ENCODE measurements at regions not wholly inside any gene's neighbourhood (a gene's known extent, or its start where the extent isn't known, plus 50 kb on each side); places are given as distances from the start of the nearest gene placed in this dataset.

GRCh38 chr7:40948239-40948638 lies 754.7 kb downstream of the INHBA start:
- no peak overlapping the region for H3K9ac ChIP-seq (ENCODE audit: low read depth, low read length, poor library complexity, severe bottlenecking)
- H3K4me3 ChIP-seq (ENCODE audit: low read length, poor library complexity, severe bottlenecking) = no peak overlapping the region
- no peaks in the 10 kb centered on the region for H4K20me1 ChIP-seq (ENCODE audit: insufficient read depth, low read length, poor library complexity, severe bottlenecking)
- no peaks in the 10 kb centered on the region for H3K9me2 ChIP-seq (replicated peaks; ENCODE audit: low read depth, low read length)
- H3K4me2 ChIP-seq (ENCODE audit: low read depth, low read length, poor library complexity, severe bottlenecking) = no peak overlapping the region
- H3K36me3 ChIP-seq (ENCODE audit: insufficient read depth, low read length) = no peaks in the 10 kb centered on the region
- H3K27me3 ChIP-seq (ENCODE audit: insufficient read depth, low read length, poor library complexity, severe bottlenecking) = no peaks in the 10 kb centered on the region
- H2AFZ ChIP-seq (ENCODE audit: low read length) = no peak overlapping the region
- H3K4me1 ChIP-seq (ENCODE audit: insufficient read depth, low read length, poor library complexity, severe bottlenecking) = no peaks in the 10 kb centered on the region
- peaks cover 3% of the 10 kb centered on the region; the same call in 1 of the 2 replicates for H3K9me3 ChIP-seq (ENCODE audit: insufficient read depth, low read depth, low read length)
- TF ChIP-seq CTCF (conservative IDR thresholded peaks at IDR 0.05; ENCODE audit: low read length) = no peak
- TF ChIP-seq EZH2phosphoT487 (IDR thresholded peaks at IDR 0.05; ENCODE audit: borderline replicate concordance) = no peak
- H3F3A ChIP-seq (ENCODE audit: low read depth) = no peaks in the 10 kb centered on the region
- no peaks in the 10 kb centered on the region for H3K79me2 ChIP-seq (ENCODE audit: insufficient read depth, low read length)

- H3K27me3 ChIP-seq (ENCODE audit: insufficient read depth, low read length, poor library complexity, severe bottlenecking) = no peaks in the 10 kb centered on the region
These were observed 755.3 kb downstream of the INHBA start for GRCh38 chr7:40947566-40947965.

GRCh38 chr7:40946549-40946948 lies 756.3 kb downstream of the INHBA start:
- H3K4me3 ChIP-seq (ENCODE audit: low read length, poor library complexity, severe bottlenecking) = no peak overlapping the region
- H4K20me1 ChIP-seq (ENCODE audit: insufficient read depth, low read length, poor library complexity, severe bottlenecking) = no peaks in the 10 kb centered on the region
- no peak overlapping the region for H2AFZ ChIP-seq (ENCODE audit: low read length)
- no peaks in the 10 kb centered on the region for H3K9me2 ChIP-seq (replicated peaks; ENCODE audit: low read depth, low read length)
- peaks cover 3% of the 10 kb centered on the region; the same call in 1 of the 2 replicates for H3K9me3 ChIP-seq (ENCODE audit: insufficient read depth, low read depth, low read length)
- H3K79me2 ChIP-seq (ENCODE audit: insufficient read depth, low read length) = no peaks in the 10 kb centered on the region
- H3K4me1 ChIP-seq (ENCODE audit: insufficient read depth, low read length, poor library complexity, severe bottlenecking) = no peaks in the 10 kb centered on the region
- H3K36me3 ChIP-seq (ENCODE audit: insufficient read depth, low read length) = no peaks in the 10 kb centered on the region
- no peaks in the 10 kb centered on the region for H3K27me3 ChIP-seq (ENCODE audit: insufficient read depth, low read length, poor library complexity, severe bottlenecking)
- H3K4me2 ChIP-seq (ENCODE audit: low read depth, low read length, poor library complexity, severe bottlenecking) = no peak overlapping the region
- H3K9ac ChIP-seq (ENCODE audit: low read depth, low read length, poor library complexity, severe bottlenecking) = no peak overlapping the region
- TF ChIP-seq EZH2phosphoT487 (IDR thresholded peaks at IDR 0.05; ENCODE audit: borderline replicate concordance) = no peak
- no peak for TF ChIP-seq CTCF (conservative IDR thresholded peaks at IDR 0.05; ENCODE audit: low read length)
- no peaks in the 10 kb centered on the region for H3F3A ChIP-seq (ENCODE audit: low read depth)

More at GRCh38 chr7:40947566-40947965, 755.3 kb downstream of the INHBA start:
- no peak overlapping the region for H2AFZ ChIP-seq (ENCODE audit: low read length)
- no peaks in the 10 kb centered on the region for H3K9me2 ChIP-seq (replicated peaks; ENCODE audit: low read depth, low read length)
- no peaks in the 10 kb centered on the region for H3K4me1 ChIP-seq (ENCODE audit: insufficient read depth, low read length, poor library complexity, severe bottlenecking)
- TF ChIP-seq CTCF (conservative IDR thresholded peaks at IDR 0.05; ENCODE audit: low read length) = no peak
- no peak for TF ChIP-seq EZH2phosphoT487 (IDR thresholded peaks at IDR 0.05; ENCODE audit: borderline replicate concordance)
- H3K4me3 ChIP-seq (ENCODE audit: low read length, poor library complexity, severe bottlenecking) = no peak overlapping the region
- H3K4me2 ChIP-seq (ENCODE audit: low read depth, low read length, poor library complexity, severe bottlenecking) = no peak overlapping the region
- H3K36me3 ChIP-seq (ENCODE audit: insufficient read depth, low read length) = no peaks in the 10 kb centered on the region
- H3K9me3 ChIP-seq (ENCODE audit: insufficient read depth, low read depth, low read length) = peaks cover 3% of the 10 kb centered on the region; the same call in 1 of the 2 replicates
- no peaks in the 10 kb centered on the region for H3F3A ChIP-seq (ENCODE audit: low read depth)
- H3K79me2 ChIP-seq (ENCODE audit: insufficient read depth, low read length) = no peaks in the 10 kb centered on the region
- no peaks in the 10 kb centered on the region for H4K20me1 ChIP-seq (ENCODE audit: insufficient read depth, low read length, poor library complexity, severe bottlenecking)
- no peak overlapping the region for H3K9ac ChIP-seq (ENCODE audit: low read depth, low read length, poor library complexity, severe bottlenecking)
